ENCODE measurements at regions not wholly inside any gene's neighbourhood (a gene's known extent, or its start where the extent isn't known, plus 50 kb on each side); places are given as distances from the start of the nearest gene placed in this dataset.

DNA sequence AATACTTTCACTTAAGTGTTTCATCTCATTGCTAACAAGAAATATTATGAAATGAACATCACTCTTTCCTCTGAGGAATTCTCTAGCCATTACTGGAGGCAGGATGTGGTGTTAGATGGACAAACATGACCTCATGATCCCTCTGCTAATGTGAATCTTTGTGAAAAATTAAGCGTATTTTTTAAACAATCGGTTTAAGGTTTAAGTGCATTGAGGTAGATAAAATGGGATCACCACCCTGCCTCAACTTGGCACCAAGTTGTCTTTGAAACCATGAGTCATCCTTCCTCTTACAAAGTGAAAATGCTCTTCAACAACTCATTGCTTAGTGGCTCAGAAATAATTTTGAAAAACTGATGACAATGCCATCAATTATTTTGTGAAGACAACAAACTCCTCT, 76.0 kb upstream of the DCBLD2 start:
- DNase-seq: peak; percentile 82
- in situ Hi-C loops (cut with HindIII; ENCODE audit: low pct_ligation_motif_present, low sequenced_read_pairs): loop anchor here (25.0 kb wide), 2 partner anchors 90 to 165 kb away; no protein-coding TSS in a partner anchor
- no peaks in the 10 kb centered on the region for H3K27me3 ChIP-seq (replicated peaks)
- H3K4me3 ChIP-seq (ENCODE audit: low read depth, low read length): no peak overlapping the region
- no peak for TF ChIP-seq CTCF (IDR thresholded peaks at IDR 0.05; ENCODE audit: low read depth, low read length, missing control alignments)
- no peaks in the 10 kb centered on the region for H3K36me3 ChIP-seq (replicated peaks)
- peak overlapping the region; percentile 66 for H3K27ac ChIP-seq

DNA sequence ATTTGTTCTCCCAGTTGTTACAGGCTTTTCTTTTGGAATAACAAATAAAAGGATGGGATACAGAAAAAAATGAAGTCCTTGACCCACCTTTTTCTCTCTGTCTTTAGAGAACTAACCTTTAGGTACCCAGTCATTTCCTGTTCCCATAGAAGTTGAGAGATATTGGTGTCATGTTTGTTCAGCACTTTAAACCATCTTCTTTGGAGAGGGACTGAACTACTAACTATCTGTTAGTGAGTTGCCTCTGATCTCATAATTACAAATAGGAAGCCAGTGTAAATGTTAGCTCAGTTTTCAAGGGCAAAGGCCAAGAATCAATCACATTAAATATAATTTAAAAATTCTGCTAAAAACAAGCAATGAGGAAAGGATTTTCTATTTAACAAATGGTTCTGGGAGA, 72.9 kb upstream of the DCBLD2 start:
- DNase-seq: no peak

DNA sequence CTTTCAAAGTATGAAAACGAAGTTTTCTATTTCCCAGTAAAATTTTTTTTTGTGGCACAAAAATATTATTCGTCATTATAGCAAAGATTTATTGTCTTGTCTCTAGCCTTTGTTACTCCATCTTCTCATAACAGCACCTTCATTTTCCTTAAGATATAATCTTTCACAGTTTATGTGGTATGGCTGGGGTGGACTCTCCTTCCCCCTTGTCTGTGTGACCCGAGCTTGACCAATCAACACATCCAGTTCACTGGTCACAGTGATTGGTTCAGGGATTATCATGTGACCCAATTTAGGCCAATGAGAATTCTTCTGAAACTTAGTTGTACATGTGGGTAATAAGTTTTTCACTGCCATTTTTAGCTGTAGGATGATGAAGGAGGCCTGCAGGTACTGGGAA, 71.2 kb upstream of the DCBLD2 start:
- in situ Hi-C loops (cut with HindIII; ENCODE audit: low pct_ligation_motif_present, low sequenced_read_pairs): no loop called here
- peak overlapping the region; percentile 97 for H3K27ac ChIP-seq
- no peak for TF ChIP-seq CTCF (IDR thresholded peaks at IDR 0.05; ENCODE audit: low read depth, low read length, missing control alignments)

More for the DNA sequence above, 72.9 kb upstream of the DCBLD2 start:
- no peak for TF ChIP-seq CTCF (IDR thresholded peaks at IDR 0.05; ENCODE audit: low read depth, low read length, missing control alignments)
- no peaks in the 10 kb centered on the region for H3K36me3 ChIP-seq (replicated peaks)
- no peak overlapping the region for H3K27ac ChIP-seq
- in situ Hi-C loops (cut with HindIII; ENCODE audit: low pct_ligation_motif_present, low sequenced_read_pairs): no loop called here
- no peaks in the 10 kb centered on the region for H3K27me3 ChIP-seq (replicated peaks)
- no peak overlapping the region for H3K4me3 ChIP-seq (ENCODE audit: low read depth, low read length)

DNA sequence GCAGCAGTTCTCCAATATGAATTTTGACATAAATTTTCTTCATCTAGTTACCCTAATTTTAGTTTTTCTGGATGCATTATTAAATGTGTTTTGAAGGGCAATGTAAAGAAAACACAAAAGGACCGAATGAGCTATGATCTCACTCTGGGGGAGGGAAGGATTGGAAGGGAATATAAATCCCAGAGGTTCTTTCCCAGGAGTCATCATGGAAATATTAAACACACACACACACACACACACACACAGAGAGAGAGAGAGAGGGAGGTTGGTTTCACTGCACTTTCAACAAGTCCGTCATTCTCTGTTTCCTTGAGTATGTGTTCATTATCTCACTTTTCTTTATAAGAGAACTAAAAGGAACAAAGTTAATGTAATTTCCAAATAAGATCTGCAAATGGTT, 70.7 kb upstream of the DCBLD2 start:
- peak; percentile 96 for DNase-seq
- in situ Hi-C loops (cut with HindIII; ENCODE audit: low pct_ligation_motif_present, low sequenced_read_pairs): no loop called here
- no peak overlapping the region for H3K4me3 ChIP-seq (ENCODE audit: low read depth, low read length)
- no peaks in the 10 kb centered on the region for H3K36me3 ChIP-seq (replicated peaks)
- no peaks in the 10 kb centered on the region for H3K27me3 ChIP-seq (replicated peaks)
- peak overlapping the region; percentile 97 for H3K27ac ChIP-seq
- TF ChIP-seq CTCF (IDR thresholded peaks at IDR 0.05; ENCODE audit: low read depth, low read length, missing control alignments): no peak

More for the DNA sequence above, 71.2 kb upstream of the DCBLD2 start:
- no peaks in the 10 kb centered on the region for H3K36me3 ChIP-seq (replicated peaks)
- H3K27me3 ChIP-seq (replicated peaks): no peaks in the 10 kb centered on the region
- no peak for DNase-seq
- H3K4me3 ChIP-seq (ENCODE audit: low read depth, low read length): no peak overlapping the region

DNA sequence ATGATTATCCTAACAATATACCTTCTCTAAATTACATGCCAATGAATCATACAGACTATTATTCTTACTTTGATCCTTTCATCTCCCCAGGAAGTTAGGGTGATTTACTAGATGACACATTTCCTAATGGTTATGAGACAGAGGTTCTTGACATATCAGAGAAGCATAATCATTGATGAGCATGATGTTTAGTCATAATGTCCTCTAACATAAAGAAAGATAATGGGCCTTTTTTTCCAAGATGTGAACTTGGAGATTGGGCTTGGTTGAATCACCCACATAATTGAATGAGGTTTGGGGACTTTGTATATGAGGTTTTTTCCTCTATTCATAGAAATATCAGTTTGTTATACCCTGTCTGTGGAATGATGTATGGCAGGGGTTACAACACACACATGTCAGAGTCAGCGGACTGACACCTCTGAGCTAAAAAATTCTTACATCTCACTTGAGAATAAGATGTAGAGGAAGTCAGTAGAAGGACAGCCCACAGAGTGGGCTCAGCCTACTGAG, 69.7 kb upstream of the DCBLD2 start:
- no peak for TF ChIP-seq CTCF (IDR thresholded peaks at IDR 0.05; ENCODE audit: low read depth, low read length, missing control alignments)
- Histone ChIP-seq H3K4me3 (ENCODE audit: low read depth, low read length) (no peak overlapping the region), H3K36me3 (replicated peaks) (no peaks in the 10 kb centered on the region), H3K27ac (peak overlapping the region; percentile 97), H3K27me3 (replicated peaks) (no peaks in the 10 kb centered on the region)
- in situ Hi-C loops (cut with HindIII; ENCODE audit: low pct_ligation_motif_present, low sequenced_read_pairs): no loop called here
- peak; percentile 79 for DNase-seq

DNA sequence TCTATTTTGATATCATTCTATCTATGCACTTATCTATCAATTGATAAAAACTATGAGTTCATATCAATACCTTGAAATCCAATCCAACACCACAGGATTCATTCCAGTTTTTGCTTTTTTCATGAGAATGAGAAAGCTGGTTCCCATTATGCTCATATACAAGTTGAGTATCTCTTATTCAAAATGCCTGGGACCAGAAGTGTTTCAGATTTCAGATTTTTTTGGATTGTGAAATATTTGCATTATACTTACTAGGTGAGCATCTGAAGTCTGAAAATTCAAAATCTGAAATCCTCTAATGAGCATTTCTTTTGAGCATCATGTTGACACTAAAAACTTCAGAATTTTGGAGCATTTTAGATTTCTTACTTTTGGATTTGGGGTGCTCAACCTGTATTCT, 67.8 kb upstream of the DCBLD2 start:
- TF ChIP-seq CTCF (IDR thresholded peaks at IDR 0.05; ENCODE audit: low read depth, low read length, missing control alignments): no peak
- Histone ChIP-seq H3K27me3 (replicated peaks) (no peaks in the 10 kb centered on the region), H3K27ac (no peak overlapping the region), H3K4me3 (ENCODE audit: low read depth, low read length) (no peak overlapping the region), H3K36me3 (replicated peaks) (no peaks in the 10 kb centered on the region)
- in situ Hi-C loops (cut with HindIII; ENCODE audit: low pct_ligation_motif_present, low sequenced_read_pairs): no loop called here
- DNase-seq: no peak
